PC-3 (cell line): ENCODE measurements at regions not wholly inside any gene's neighbourhood (a gene's known extent, or its start where the extent isn't known, plus 50 kb on each side); places are given as distances from the start of the nearest gene placed in this dataset.

ENCODE experiments used
- EZH2 ChIP-seq: fragments of 300-600 bp; sonication (generic); IDR thresholded peaks from one replicate; pipeline ENCODE4 v1.6.1; 2017; ENCODE audit warnings: antibody characterized with exemption, mild to moderate bottlenecking, low read length; ENCODE audit not compliant: unreplicated experiment
- TF ChIP-seq, protein P1 (sequence below): fragments of 300-600 bp; sonication (generic); conservative IDR thresholded peaks from 2 replicates; pipeline ENCODE4 v1.5.1; 2017; ENCODE audit warnings: antibody characterized with exemption, low read depth, mild to moderate bottlenecking, low read length

DNA sequence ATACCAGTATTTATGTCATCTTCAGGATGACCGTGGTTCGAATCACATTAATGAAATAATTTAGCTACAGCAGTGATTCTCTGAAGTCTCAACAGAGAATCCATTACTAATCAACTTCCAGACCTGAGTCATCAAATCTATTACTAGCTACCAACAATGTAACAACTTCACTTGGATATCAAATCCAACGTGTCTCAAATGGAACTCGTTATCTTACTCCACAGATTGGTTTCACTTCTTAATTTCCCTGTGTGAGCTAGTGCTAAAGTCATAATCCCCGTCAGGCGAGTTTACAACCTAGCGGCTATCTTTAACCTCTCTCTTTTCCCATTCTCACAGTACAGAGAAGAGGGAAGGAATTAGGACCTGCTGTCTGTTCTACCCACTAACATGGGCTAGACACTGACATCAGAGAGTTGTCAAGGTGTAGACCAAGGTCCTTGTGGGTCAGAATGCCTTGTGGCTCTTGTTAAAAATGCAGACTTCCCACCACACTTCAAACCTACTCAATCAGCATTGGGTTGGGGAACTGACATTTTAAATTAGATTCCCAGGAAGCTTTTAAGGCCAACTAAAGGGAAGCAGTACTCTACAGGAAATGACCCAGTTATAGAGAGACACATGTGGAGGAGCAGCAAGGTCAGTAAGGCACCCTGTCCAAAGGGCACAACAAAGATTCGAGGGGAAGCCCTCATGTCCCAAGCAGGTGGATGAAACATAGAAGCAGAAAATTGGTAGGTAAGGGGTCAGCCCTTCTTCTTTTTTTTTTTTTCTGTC lies 57.3 kb upstream of the GSAP start:
- TF ChIP-seq EZH2 = no peak
- TF ChIP-seq, protein P1, sequence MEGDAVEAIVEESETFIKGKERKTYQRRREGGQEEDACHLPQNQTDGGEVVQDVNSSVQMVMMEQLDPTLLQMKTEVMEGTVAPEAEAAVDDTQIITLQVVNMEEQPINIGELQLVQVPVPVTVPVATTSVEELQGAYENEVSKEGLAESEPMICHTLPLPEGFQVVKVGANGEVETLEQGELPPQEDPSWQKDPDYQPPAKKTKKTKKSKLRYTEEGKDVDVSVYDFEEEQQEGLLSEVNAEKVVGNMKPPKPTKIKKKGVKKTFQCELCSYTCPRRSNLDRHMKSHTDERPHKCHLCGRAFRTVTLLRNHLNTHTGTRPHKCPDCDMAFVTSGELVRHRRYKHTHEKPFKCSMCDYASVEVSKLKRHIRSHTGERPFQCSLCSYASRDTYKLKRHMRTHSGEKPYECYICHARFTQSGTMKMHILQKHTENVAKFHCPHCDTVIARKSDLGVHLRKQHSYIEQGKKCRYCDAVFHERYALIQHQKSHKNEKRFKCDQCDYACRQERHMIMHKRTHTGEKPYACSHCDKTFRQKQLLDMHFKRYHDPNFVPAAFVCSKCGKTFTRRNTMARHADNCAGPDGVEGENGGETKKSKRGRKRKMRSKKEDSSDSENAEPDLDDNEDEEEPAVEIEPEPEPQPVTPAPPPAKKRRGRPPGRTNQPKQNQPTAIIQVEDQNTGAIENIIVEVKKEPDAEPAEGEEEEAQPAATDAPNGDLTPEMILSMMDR = no peak
